Neural cell (in vitro differentiated cells): ENCODE measurements at regions not wholly inside any gene's neighbourhood (a gene's known extent, or its start where the extent isn't known, plus 50 kb on each side); places are given as distances from the start of the nearest gene placed in this dataset.

Source experiments
- H2AFZ ChIP-seq: fragments of 200-600, 300-800 bp; sonication (generic), shearing (Covaris generic); 2 replicates; pipeline ENCODE4 v1.6.0; 2014; ENCODE audit warnings: low read depth, mild to moderate bottlenecking, antibody characterized with exemption, low read length, moderate library complexity
- H3F3A ChIP-seq: fragments of 200-600 bp; shearing (Covaris generic); 2 replicates; pipeline ENCODE4 v1.6.1; 2016; ENCODE audit warnings: mild to moderate bottlenecking, moderate library complexity, mixed read lengths, antibody characterized with exemption, low read length; ENCODE audit not compliant: insufficient read depth, poor library complexity, severe bottlenecking
- H3K27ac ChIP-seq: fragments of 200-600, 300-800 bp; sonication (generic), shearing (Covaris generic); 2 replicates; pipeline ENCODE4 v1.5.1; 2014; ENCODE audit warnings: mild to moderate bottlenecking, low read length, moderate library complexity
- H3K27me3 ChIP-seq: fragments of 300-800, 200-600 bp; sonication (generic), shearing (Covaris generic); 2 replicates; pipeline ENCODE4 v1.6.0; 2014; ENCODE audit warnings: mild to moderate bottlenecking, low read depth, low read length, moderate library complexity; ENCODE audit not compliant: insufficient read depth
- H3K36me3 ChIP-seq: fragments of 300-800, 200-600 bp; sonication (generic), shearing (Covaris generic); 2 replicates; pipeline ENCODE4 v1.5.1; 2014; ENCODE audit warnings: mild to moderate bottlenecking, antibody characterized with exemption, low read length, moderate library complexity; ENCODE audit not compliant: insufficient read depth
- H3K4me2 ChIP-seq: fragments of 300-800, 200-600 bp; sonication (generic), shearing (Covaris generic); 2 replicates; pipeline ENCODE4 v1.6.0; 2014; ENCODE audit warnings: mild to moderate bottlenecking, low read length
- H3K4me3 ChIP-seq: fragments of 300-800, 200-600 bp; sonication (generic), shearing (Covaris generic); 2 replicates; pipeline ENCODE4 v1.5.1; 2014; ENCODE audit warnings: mild to moderate bottlenecking, low read length, moderate library complexity
- H3K79me2 ChIP-seq: fragments of 200-600 bp; shearing (Covaris generic); replicated peaks from 2 replicates; pipeline ENCODE4 v1.6.0; 2014; ENCODE audit warnings: mild to moderate bottlenecking, low read length, moderate library complexity; ENCODE audit not compliant: insufficient read depth
- H3K9ac ChIP-seq: fragments of 300-800, 200-600 bp; sonication (generic), shearing (Covaris generic); 2 replicates; pipeline ENCODE4 v1.6.1; 2016; ENCODE audit warnings: mild to moderate bottlenecking, low read length, mixed read lengths
- H3K9me2 ChIP-seq: fragments of 200-600 bp; shearing (Covaris generic); 2 replicates; pipeline ENCODE4 v1.6.1; 2016; ENCODE audit warnings: mild to moderate bottlenecking, low read length, mixed read lengths; ENCODE audit not compliant: insufficient read depth
- H3K9me3 ChIP-seq: fragments of 200-600, 300-800 bp; sonication (generic), shearing (Covaris generic); 2 replicates; pipeline ENCODE4 v1.6.1; 2016; ENCODE audit warnings: mild to moderate bottlenecking, mixed run types, low read length, moderate library complexity, mixed read lengths
- H4K20me1 ChIP-seq: fragments of 200-600 bp; shearing (Covaris generic); 2 replicates; pipeline ENCODE4 v1.6.1; 2016; ENCODE audit warnings: mild to moderate bottlenecking, mixed run types; ENCODE audit not compliant: insufficient read depth
- EP300 ChIP-seq: fragments of 450-650 bp; conservative IDR thresholded peaks from 2 replicates; pipeline ENCODE4 v1.6.1; 2014; ENCODE audit warnings: antibody characterized with exemption, mild to moderate bottlenecking, moderate library complexity; ENCODE audit not compliant: poor library complexity, severe bottlenecking
- EZH2 ChIP-seq: fragments of 200-600, 300-800 bp; shearing (Covaris generic), sonication (generic); IDR thresholded peaks from 2 replicates; pipeline ENCODE4 v1.6.1; 2014; ENCODE audit warnings: antibody characterized with exemption, low read length, borderline replicate concordance, mild to moderate bottlenecking; ENCODE audit not compliant: insufficient read depth, poor library complexity, severe bottlenecking
- MXI1 ChIP-seq: fragments of 450-650 bp; conservative IDR thresholded peaks from 2 replicates; pipeline ENCODE4 v1.6.1; 2014; ENCODE audit warnings: antibody characterized with exemption, mild to moderate bottlenecking; ENCODE audit not compliant: poor library complexity, severe bottlenecking
- POLR2AphosphoS5 ChIP-seq: IDR thresholded peaks from 2 replicates; pipeline ENCODE4 v1.6.1; 2012
- RAD21 ChIP-seq: fragments of 450-650 bp; conservative IDR thresholded peaks from 2 replicates; pipeline ENCODE4 v1.6.1; 2014; ENCODE audit warnings: antibody characterized with exemption, mild to moderate bottlenecking, moderate library complexity
- REST ChIP-seq: IDR thresholded peaks from 2 replicates; pipeline ENCODE4 v1.6.1; 2012; ENCODE audit warnings: borderline replicate concordance
- SMC3 ChIP-seq: fragments of 450-650 bp; conservative IDR thresholded peaks from 2 replicates; pipeline ENCODE4 v1.6.1; 2014; ENCODE audit warnings: antibody characterized with exemption, mild to moderate bottlenecking, moderate library complexity; ENCODE audit not compliant: poor library complexity
- TAF1 ChIP-seq: IDR thresholded peaks from 2 replicates; pipeline ENCODE4 v1.6.1; 2012; ENCODE audit warnings: low read depth
- TF ChIP-seq, protein P1 (sequence below): fragments of 450-650 bp; IDR thresholded peaks from 2 replicates; pipeline ENCODE4 v1.5.1; 2014; ENCODE audit warnings: antibody characterized with exemption, mild to moderate bottlenecking, moderate library complexity; ENCODE audit not compliant: poor library complexity, severe bottlenecking

- Histone ChIP-seq H3K27me3 (no peaks in the 10 kb centered on the region), H3K9me3 (no peaks in the 10 kb centered on the region), H3K4me3 (peak overlapping the region; percentile 15), H3K9me2 (no peaks in the 10 kb centered on the region), H4K20me1 (no peaks in the 10 kb centered on the region), H2AFZ (no peak overlapping the region), H3K27ac (no peak overlapping the region), H3F3A (no peaks in the 10 kb centered on the region), H3K4me2 (no peak overlapping the region), H3K9ac (no peak overlapping the region), H3K36me3 (no peaks in the 10 kb centered on the region), H3K79me2 (no peaks in the 10 kb centered on the region)
- TF ChIP-seq REST (no peak), MXI1 (no peak), SMC3 (no peak), TAF1 (no peak), EP300 (no peak), POLR2AphosphoS5 (no peak), RAD21 (no peak), EZH2 (no peak)
- TF ChIP-seq, protein P1, sequence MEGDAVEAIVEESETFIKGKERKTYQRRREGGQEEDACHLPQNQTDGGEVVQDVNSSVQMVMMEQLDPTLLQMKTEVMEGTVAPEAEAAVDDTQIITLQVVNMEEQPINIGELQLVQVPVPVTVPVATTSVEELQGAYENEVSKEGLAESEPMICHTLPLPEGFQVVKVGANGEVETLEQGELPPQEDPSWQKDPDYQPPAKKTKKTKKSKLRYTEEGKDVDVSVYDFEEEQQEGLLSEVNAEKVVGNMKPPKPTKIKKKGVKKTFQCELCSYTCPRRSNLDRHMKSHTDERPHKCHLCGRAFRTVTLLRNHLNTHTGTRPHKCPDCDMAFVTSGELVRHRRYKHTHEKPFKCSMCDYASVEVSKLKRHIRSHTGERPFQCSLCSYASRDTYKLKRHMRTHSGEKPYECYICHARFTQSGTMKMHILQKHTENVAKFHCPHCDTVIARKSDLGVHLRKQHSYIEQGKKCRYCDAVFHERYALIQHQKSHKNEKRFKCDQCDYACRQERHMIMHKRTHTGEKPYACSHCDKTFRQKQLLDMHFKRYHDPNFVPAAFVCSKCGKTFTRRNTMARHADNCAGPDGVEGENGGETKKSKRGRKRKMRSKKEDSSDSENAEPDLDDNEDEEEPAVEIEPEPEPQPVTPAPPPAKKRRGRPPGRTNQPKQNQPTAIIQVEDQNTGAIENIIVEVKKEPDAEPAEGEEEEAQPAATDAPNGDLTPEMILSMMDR: no peak
Observed at GRCh38 chr2:205892665-205893259, 193.2 kb downstream of the INO80D start.

DNA sequence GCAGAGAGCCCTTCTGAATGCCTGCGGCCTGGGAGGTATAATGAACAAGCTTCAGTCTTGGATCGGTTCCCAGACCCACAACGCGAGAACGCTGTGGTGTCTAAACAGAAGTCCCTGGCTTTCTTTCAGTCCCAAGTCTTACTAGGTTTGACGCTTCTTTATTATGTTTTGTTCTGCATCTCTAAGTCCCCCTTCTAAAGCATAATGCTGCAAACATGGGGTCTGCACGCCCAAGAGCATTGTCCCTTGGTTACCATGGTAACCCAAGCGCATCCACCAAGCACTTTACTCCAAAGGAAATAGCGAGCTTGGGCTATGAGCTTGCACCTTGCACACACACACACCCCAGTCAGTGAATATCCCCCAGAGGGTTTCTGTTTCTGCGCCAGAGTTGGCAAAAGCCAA is 193.7 kb downstream of the INO80D start:
- Histone ChIP-seq H3K4me3 (peak overlapping the region; percentile 15), H3K9me3 (no peaks in the 10 kb centered on the region)

More for the DNA sequence above, 193.7 kb downstream of the INO80D start:
- no peaks in the 10 kb centered on the region for H3K36me3 ChIP-seq
- H3K4me2 ChIP-seq: no peak overlapping the region
- H2AFZ ChIP-seq: no peak overlapping the region
- H3F3A ChIP-seq: no peaks in the 10 kb centered on the region
- H3K79me2 ChIP-seq: no peaks in the 10 kb centered on the region
- H3K9me2 ChIP-seq: no peaks in the 10 kb centered on the region
- TF ChIP-seq POLR2AphosphoS5: peak; percentile 14
- peak; percentile 16 for TF ChIP-seq RAD21
- TF ChIP-seq MXI1: peak; percentile 47
- TF ChIP-seq TAF1: no peak
- TF ChIP-seq SMC3: no peak
- no peak overlapping the region for H3K9ac ChIP-seq
- no peaks in the 10 kb centered on the region for H3K27me3 ChIP-seq
- H3K27ac ChIP-seq: peak overlapping the region; percentile 48
- no peaks in the 10 kb centered on the region for H4K20me1 ChIP-seq
